OCI-LY7 (cell line): ENCODE measurements at regions not wholly inside any gene's neighbourhood (a gene's known extent, or its start where the extent isn't known, plus 50 kb on each side); places are given as distances from the start of the nearest gene placed in this dataset.

Experiments used
- BruUV-seq: library from RNA; stranded (reverse); fragments of 400-500 nt; replicated peaks from 2 replicates; lab custom pipeline; 2021; lab: Mats Ljungman, UMichigan
- CTCF ChIA-PET: fragments of 300-600 bp; sonication (Branson Sonifier 250); formaldehyde crosslinking; loops from one replicate; lab custom pipeline; 2022; ENCODE audit warnings: antibody characterized with exemption; ENCODE audit not compliant: unreplicated experiment; lab: Charles Lee
- POLR2A ChIA-PET: fragments of 300-600 bp; sonication (Branson Sonifier 250); formaldehyde crosslinking; loops from one replicate; lab custom pipeline; 2022; ENCODE audit warnings: antibody characterized with exemption; lab: Charles Lee
- DNase-seq: peaks from one replicate; pipeline ENCODE4 v3.0.0-alpha.2; 2015; ENCODE audit warnings: low spot score
- H2AFZ ChIP-seq: fragments of 200-600 bp; sonication (generic), shearing (Covaris generic); 2 replicates; pipeline ENCODE4 v1.6.1; 2014; ENCODE audit warnings: mild to moderate bottlenecking, antibody characterized with exemption, low read length, moderate library complexity
- H3K27ac ChIP-seq: fragments of 200-600 bp; sonication (generic); 2 replicates; pipeline ENCODE4 v1.5.1; 2014; ENCODE audit warnings: mixed run types, low read depth, mild to moderate bottlenecking, moderate library complexity, low read length, inconsistent platforms; ENCODE audit not compliant: poor library complexity, severe bottlenecking
- H3K36me3 ChIP-seq: fragments of 200-600 bp; sonication (generic); 2 replicates; pipeline ENCODE4 v1.6.1; 2014; ENCODE audit warnings: mild to moderate bottlenecking, antibody characterized with exemption, low read length, moderate library complexity, mixed read lengths; ENCODE audit not compliant: insufficient read depth
- H3K4me1 ChIP-seq: fragments of 200-600 bp; sonication (generic); 2 replicates; pipeline ENCODE4 v1.5.1; 2014; ENCODE audit warnings: mild to moderate bottlenecking, low read length; ENCODE audit not compliant: insufficient read depth, poor library complexity, severe bottlenecking
- H3K4me2 ChIP-seq: fragments of 200-600 bp; sonication (generic); 2 replicates; pipeline ENCODE4 v1.6.1; 2014; ENCODE audit warnings: mild to moderate bottlenecking, low read length
- H3K4me3 ChIP-seq: fragments of 200-600 bp; sonication (generic); 2 replicates; pipeline ENCODE4 v1.5.1; 2014; ENCODE audit warnings: mild to moderate bottlenecking, low read depth, low read length; ENCODE audit not compliant: poor library complexity, severe bottlenecking
- H3K79me2 ChIP-seq: fragments of 200-600 bp; sonication (generic); 2 replicates; pipeline ENCODE4 v1.6.1; 2016; ENCODE audit warnings: low read depth, mild to moderate bottlenecking, low read length, moderate library complexity, mixed read lengths; ENCODE audit not compliant: insufficient read depth
- H3K9me2 ChIP-seq: fragments of 200-600 bp; sonication (generic); 2 replicates; pipeline ENCODE4 v1.6.1; 2016; ENCODE audit warnings: mild to moderate bottlenecking, low read length, mixed read lengths; ENCODE audit not compliant: insufficient read depth
- H3K9me3 ChIP-seq: fragments of 200-600 bp; sonication (generic); 2 replicates; pipeline ENCODE4 v1.6.1; 2014; ENCODE audit warnings: mild to moderate bottlenecking, mixed run types, low read length, mixed read lengths
- H4K20me1 ChIP-seq: fragments of 200-600 bp; sonication (generic); 2 replicates; pipeline ENCODE4 v1.6.1; 2014; ENCODE audit warnings: mild to moderate bottlenecking, antibody characterized with exemption, low read length, moderate library complexity, mixed read lengths; ENCODE audit not compliant: insufficient read depth
- EZH2phosphoT487 ChIP-seq: fragments of 200-600 bp; sonication (generic); IDR thresholded peaks from 2 replicates; pipeline ENCODE4 v1.6.1; 2018; ENCODE audit warnings: low read depth, borderline replicate concordance, mild to moderate bottlenecking, mixed run types, antibody characterized with exemption, low read length, moderate library complexity, mixed read lengths
- intact Hi-C: fragments of 100-400 bp; cut with micrococcal nuclease; formaldehyde crosslinking; loops from one replicate; pipeline ENCODE4 v1.10.0; 2022; ENCODE audit not compliant: unreplicated experiment
- TF ChIP-seq, protein P1 (sequence below): fragments of 200-600 bp; sonication (generic); conservative IDR thresholded peaks from 2 replicates; pipeline ENCODE4 v1.5.1; 2014; ENCODE audit warnings: mild to moderate bottlenecking, antibody characterized with exemption, low read length, moderate library complexity, mixed read lengths

- H3K9me2 ChIP-seq, result no peaks in the 10 kb centered on the region
- H4K20me1 ChIP-seq, result no peaks in the 10 kb centered on the region
- no peaks in the 10 kb centered on the region for H3K36me3 ChIP-seq
- intact Hi-C loops, result no loop called here
- no peak overlapping the region for H3K27ac ChIP-seq
- no TSS peak for BruUV-seq
- no peak overlapping the region for H2AFZ ChIP-seq
- no peak overlapping the region for H3K4me2 ChIP-seq
- DNase-seq, result no peak
- H3K4me3 ChIP-seq, result no peak overlapping the region
- no peaks in the 10 kb centered on the region for H3K4me1 ChIP-seq
- POLR2A ChIA-PET, result interaction anchor here (0.6 kb wide), 1 partner anchor 19 kb away, joined by 4 read pairs; no protein-coding TSS in a partner anchor
- no peaks in the 10 kb centered on the region for H3K79me2 ChIP-seq
- CTCF ChIA-PET, result interaction anchor here (1.0 kb wide), 1 partner anchor 16 kb away, joined by 3 read pairs; no protein-coding TSS in a partner anchor
- no peaks in the 10 kb centered on the region for H3K9me3 ChIP-seq
- no peak for TF ChIP-seq EZH2phosphoT487
- TF ChIP-seq, protein P1, sequence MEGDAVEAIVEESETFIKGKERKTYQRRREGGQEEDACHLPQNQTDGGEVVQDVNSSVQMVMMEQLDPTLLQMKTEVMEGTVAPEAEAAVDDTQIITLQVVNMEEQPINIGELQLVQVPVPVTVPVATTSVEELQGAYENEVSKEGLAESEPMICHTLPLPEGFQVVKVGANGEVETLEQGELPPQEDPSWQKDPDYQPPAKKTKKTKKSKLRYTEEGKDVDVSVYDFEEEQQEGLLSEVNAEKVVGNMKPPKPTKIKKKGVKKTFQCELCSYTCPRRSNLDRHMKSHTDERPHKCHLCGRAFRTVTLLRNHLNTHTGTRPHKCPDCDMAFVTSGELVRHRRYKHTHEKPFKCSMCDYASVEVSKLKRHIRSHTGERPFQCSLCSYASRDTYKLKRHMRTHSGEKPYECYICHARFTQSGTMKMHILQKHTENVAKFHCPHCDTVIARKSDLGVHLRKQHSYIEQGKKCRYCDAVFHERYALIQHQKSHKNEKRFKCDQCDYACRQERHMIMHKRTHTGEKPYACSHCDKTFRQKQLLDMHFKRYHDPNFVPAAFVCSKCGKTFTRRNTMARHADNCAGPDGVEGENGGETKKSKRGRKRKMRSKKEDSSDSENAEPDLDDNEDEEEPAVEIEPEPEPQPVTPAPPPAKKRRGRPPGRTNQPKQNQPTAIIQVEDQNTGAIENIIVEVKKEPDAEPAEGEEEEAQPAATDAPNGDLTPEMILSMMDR, result no peak
These were observed 117.1 kb upstream of the TANK start for GRCh38 chr2:161042990-161043625.

- intact Hi-C loops, result no loop called here
These were observed 115.9 kb upstream of the TANK start for GRCh38 chr2:161044095-161044865.

More at GRCh38 chr2:161044095-161044865, 115.9 kb upstream of the TANK start:
- Histone ChIP-seq H3K4me1 (no peaks in the 10 kb centered on the region), H3K9me2 (no peaks in the 10 kb centered on the region), H3K9me3 (no peaks in the 10 kb centered on the region), H3K79me2 (no peaks in the 10 kb centered on the region), H3K4me3 (no peak overlapping the region), H4K20me1 (no peaks in the 10 kb centered on the region), H3K27ac (no peak overlapping the region), H3K4me2 (no peak overlapping the region), H3K36me3 (no peaks in the 10 kb centered on the region), H2AFZ (no peak overlapping the region)
- ChIA-PET CTCF (no interaction called here), POLR2A (interaction anchor here (0.6 to 0.7 kb wide), 2 partner anchors 386 to 594 kb away, joined by 3 read pairs; no protein-coding TSS in a partner anchor)
- no peak for DNase-seq
- TF ChIP-seq EZH2phosphoT487, result no peak
- TF ChIP-seq, protein P1, result no peak
- no TSS peak for BruUV-seq
